KMS-11 (cell line): ENCODE measurements at regions not wholly inside any gene's neighbourhood (a gene's known extent, or its start where the extent isn't known, plus 50 kb on each side); places are given as distances from the start of the nearest gene placed in this dataset.
"Not testable (repeated sequence)": the region's sequence is repeated elsewhere in the genome, so short reads cannot be mapped to it uniquely, and the experiment has no call there.

ENCODE experiments used
- H2AFZ ChIP-seq: fragments of 200-600 bp; sonication (generic); 2 replicates; pipeline ENCODE4 v1.6.1; 2016; ENCODE audit warnings: antibody characterized with exemption, mixed run types, low read depth
- H3K27ac ChIP-seq: fragments of 200-600 bp; sonication (generic); 2 replicates; pipeline ENCODE4 v1.6.1; 2016; ENCODE audit warnings: mild to moderate bottlenecking, mixed run types
- H3K27me3 ChIP-seq: fragments of 200-600 bp; sonication (generic); 2 replicates; pipeline ENCODE4 v1.6.1; 2017; ENCODE audit warnings: mild to moderate bottlenecking, low read depth, mixed run types, moderate library complexity; ENCODE audit not compliant: insufficient read depth
- H3K36me3 ChIP-seq: fragments of 200-600 bp; sonication (generic); 2 replicates; pipeline ENCODE4 v1.6.1; 2017; ENCODE audit warnings: mild to moderate bottlenecking, mixed run types; ENCODE audit not compliant: insufficient read depth
- H3K4me1 ChIP-seq: fragments of 200-600 bp; sonication (generic); 2 replicates; pipeline ENCODE4 v1.6.1; 2016; ENCODE audit warnings: mild to moderate bottlenecking, low read depth, mixed run types; ENCODE audit not compliant: poor library complexity, severe bottlenecking
- H3K4me2 ChIP-seq: fragments of 200-600 bp; sonication (generic); 2 replicates; pipeline ENCODE4 v1.7.0; 2016; ENCODE audit warnings: mild to moderate bottlenecking, mixed run types
- H3K4me3 ChIP-seq: fragments of 200-600 bp; sonication (generic); IDR thresholded peaks from 2 replicates; pipeline ENCODE4 v1.6.1; 2017; ENCODE audit warnings: low read depth, low read length, mixed read lengths; ENCODE audit not compliant: insufficient read depth
- H3K79me2 ChIP-seq: fragments of 200-600 bp; sonication (generic); 2 replicates; pipeline ENCODE4 v1.6.1; 2016; ENCODE audit warnings: low read depth, mixed run types; ENCODE audit not compliant: insufficient read depth
- H3K9ac ChIP-seq: fragments of 200-600 bp; sonication (generic); 2 replicates; pipeline ENCODE4 v1.6.1; 2016; ENCODE audit warnings: mild to moderate bottlenecking, mixed run types
- H4K20me1 ChIP-seq: fragments of 200-600 bp; sonication (generic); 2 replicates; pipeline ENCODE4 v1.6.1; 2016; ENCODE audit warnings: mild to moderate bottlenecking, mixed run types; ENCODE audit not compliant: insufficient read depth
- CTCF ChIP-seq: fragments of 200-600 bp; sonication (generic); conservative IDR thresholded peaks from 2 replicates; pipeline ENCODE4 v1.6.1; 2017; ENCODE audit warnings: low read depth, mild to moderate bottlenecking, antibody characterized with exemption, low read length, moderate library complexity, mixed read lengths

- no peak overlapping the region for H2AFZ ChIP-seq
- H3K9ac ChIP-seq = no peak overlapping the region
- TF ChIP-seq CTCF = no peak
- H3K4me3 ChIP-seq = no peak overlapping the region
- H3K4me1 ChIP-seq = no peaks in the 10 kb centered on the region
- no peak overlapping the region for H3K4me2 ChIP-seq
- H3K79me2 ChIP-seq = no peaks in the 10 kb centered on the region
- no peaks in the 10 kb centered on the region for H3K36me3 ChIP-seq
- no peaks in the 10 kb centered on the region for H3K27me3 ChIP-seq
- H4K20me1 ChIP-seq = no peaks in the 10 kb centered on the region
- no peak overlapping the region for H3K27ac ChIP-seq
Measured at GRCh38 chr2:224155371-224155770, 116.3 kb upstream of the SERPINE2 start.

DNA sequence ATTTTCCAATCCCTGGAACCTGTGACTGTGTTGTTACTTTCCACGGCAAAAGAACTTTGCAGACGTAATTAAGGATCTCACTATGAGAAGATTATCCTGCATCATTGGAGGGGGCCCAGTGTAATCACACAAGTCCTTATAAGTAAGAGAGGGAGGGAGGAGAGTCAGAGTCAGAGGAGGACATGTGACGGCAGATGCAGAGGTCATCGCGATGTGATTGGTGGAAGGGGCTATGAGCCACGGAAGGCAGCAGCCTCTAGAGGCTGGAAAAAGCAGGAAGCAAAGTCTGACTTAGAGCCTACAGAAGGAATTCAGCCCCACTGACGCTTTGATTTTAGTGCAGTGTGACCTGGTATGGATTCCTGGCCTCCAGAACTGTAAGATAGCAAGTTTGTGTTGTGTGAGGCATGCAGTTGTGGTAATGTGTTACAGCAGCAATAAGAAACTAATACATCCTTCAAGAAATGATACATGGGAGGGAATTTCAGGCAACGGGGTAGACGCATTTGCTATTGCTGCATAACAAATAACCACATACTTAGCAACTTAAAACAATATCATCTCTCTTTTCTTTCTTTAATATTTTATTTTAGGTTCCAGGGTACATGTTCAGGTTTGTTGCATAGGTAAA is 112.7 kb upstream of the SERPINE2 start:
- no peaks in the 10 kb centered on the region for H4K20me1 ChIP-seq
- TF ChIP-seq CTCF = no peak
- no peaks in the 10 kb centered on the region for H3K4me1 ChIP-seq
- no peak overlapping the region for H3K27ac ChIP-seq
- H3K79me2 ChIP-seq = no peaks in the 10 kb centered on the region
- H3K9ac ChIP-seq = no peak overlapping the region
- H3K36me3 ChIP-seq = no peaks in the 10 kb centered on the region
- no peaks in the 10 kb centered on the region for H3K27me3 ChIP-seq
- no peak overlapping the region for H3K4me2 ChIP-seq
- H3K4me3 ChIP-seq = no peak overlapping the region
- H2AFZ ChIP-seq = no peak overlapping the region

GRCh38 chr2:224151161-224151560 is 112.1 kb upstream of the SERPINE2 start:
- Histone ChIP-seq H3K79me2 (no peaks in the 10 kb centered on the region), H3K4me1 (no peaks in the 10 kb centered on the region), H2AFZ (no peak overlapping the region), H3K27ac (no peak overlapping the region), H3K4me2 (no peak overlapping the region), H4K20me1 (no peaks in the 10 kb centered on the region), H3K9ac (no peak overlapping the region), H3K27me3 (no peaks in the 10 kb centered on the region), H3K36me3 (no peaks in the 10 kb centered on the region), H3K4me3 (no peak overlapping the region)
- no peak for TF ChIP-seq CTCF

DNA sequence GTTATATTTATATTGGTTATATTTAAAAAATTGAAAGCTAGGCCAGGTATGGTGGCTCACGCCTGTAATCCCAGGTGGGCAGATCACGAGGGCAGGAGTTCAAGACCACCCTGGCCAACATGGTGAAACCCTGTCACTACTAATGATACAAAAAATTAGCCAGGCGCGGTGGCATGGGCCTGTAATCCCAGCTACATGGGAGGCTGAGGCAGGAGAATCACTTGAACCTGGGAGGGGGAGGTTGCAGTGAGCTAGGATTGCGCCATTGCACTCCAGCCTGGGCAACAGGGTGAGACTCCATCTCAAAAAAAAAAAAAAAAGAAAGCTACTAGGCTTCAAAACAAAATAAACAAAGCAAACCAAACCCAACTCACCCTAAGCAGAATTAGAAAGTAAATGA is 109.0 kb upstream of the SERPINE2 start:
- H3K79me2 ChIP-seq, H3K27ac ChIP-seq, H2AFZ ChIP-seq, H3K27me3 ChIP-seq, H3K9ac ChIP-seq, H3K4me2 ChIP-seq, H3K36me3 ChIP-seq, H4K20me1 ChIP-seq, H3K4me3 ChIP-seq, H3K4me1 ChIP-seq: not testable (repeated sequence)

DNA sequence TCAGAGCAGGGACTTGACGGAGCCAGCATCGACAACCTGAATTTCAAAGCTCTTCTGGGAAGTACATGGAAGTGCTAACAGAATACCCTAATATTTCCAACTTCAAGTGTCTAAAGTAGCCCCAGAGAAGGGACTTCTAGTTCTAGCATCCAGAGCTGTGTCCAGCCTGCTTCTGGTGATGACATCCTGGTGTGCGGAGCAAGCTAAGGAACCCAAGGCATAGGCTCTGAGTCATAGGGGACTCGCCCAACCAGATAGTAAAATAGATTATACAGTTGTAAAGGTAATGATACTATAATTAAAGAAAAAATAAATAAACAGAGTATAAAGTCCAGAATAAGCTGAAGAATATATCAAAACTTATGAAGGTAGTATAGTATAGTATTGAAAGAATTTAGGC is 108.1 kb upstream of the SERPINE2 start:
- Histone ChIP-seq H4K20me1 (no peaks in the 10 kb centered on the region), H3K4me2 (no peak overlapping the region), H3K36me3 (no peaks in the 10 kb centered on the region), H3K27ac (no peak overlapping the region), H2AFZ (no peak overlapping the region), H3K79me2 (no peaks in the 10 kb centered on the region), H3K9ac (no peak overlapping the region), H3K27me3 (no peaks in the 10 kb centered on the region), H3K4me3 (no peak overlapping the region), H3K4me1 (no peaks in the 10 kb centered on the region)
- no peak for TF ChIP-seq CTCF
